HUES64 (cell line): ENCODE measurements at regions not wholly inside any gene's neighbourhood (a gene's known extent, or its start where the extent isn't known, plus 50 kb on each side); places are given as distances from the start of the nearest gene placed in this dataset.

Source experiments
- H3K27ac ChIP-seq: 2 replicates; pipeline ENCODE4 v1.7.0; 2013; ENCODE audit warnings: low read depth, low read length, inconsistent platforms
- H3K27me3 ChIP-seq: 2 replicates; pipeline ENCODE4 v1.6.1; 2013; ENCODE audit warnings: mild to moderate bottlenecking, low read length; ENCODE audit not compliant: insufficient read depth
- H3K36me3 ChIP-seq: 2 replicates; pipeline ENCODE4 v1.6.1; 2013; ENCODE audit warnings: mild to moderate bottlenecking, low read length; ENCODE audit not compliant: insufficient read depth
- H3K4me1 ChIP-seq: 2 replicates; pipeline ENCODE4 v1.6.1; 2013; ENCODE audit warnings: mild to moderate bottlenecking, low read length, moderate library complexity; ENCODE audit not compliant: insufficient read depth
- H3K4me3 ChIP-seq: 2 replicates; pipeline ENCODE4 v1.5.1; 2013; ENCODE audit warnings: mild to moderate bottlenecking, low read length, moderate library complexity
- H3K9ac ChIP-seq: 2 replicates; pipeline ENCODE4 v1.6.1; 2013; ENCODE audit warnings: mild to moderate bottlenecking, low read depth, low read length
- H3K9me3 ChIP-seq: 2 replicates; pipeline ENCODE4 v1.6.1; 2013; ENCODE audit warnings: low read depth, low read length; ENCODE audit not compliant: insufficient read depth
- WGBS: fragments of 150-250, 120-280 bp; methylation state at CpG from one replicate; pipeline ENCODE4 v1.1.7; 2013; ENCODE audit warnings: missing lambda C conversion rate; 5-methylcytosine and 5-hydroxymethylcytosine counted together

- WGBS: 94% methylated on average over 8 of the region's 9 CpGs
- no peaks in the 10 kb centered on the region for H3K9me3 ChIP-seq
- H3K27me3 ChIP-seq: no peaks in the 10 kb centered on the region
- H3K36me3 ChIP-seq: no peaks in the 10 kb centered on the region
- H3K27ac ChIP-seq: no peak overlapping the region
- no peak overlapping the region for H3K9ac ChIP-seq
- no peak overlapping the region for H3K4me3 ChIP-seq
- no peaks in the 10 kb centered on the region for H3K4me1 ChIP-seq
Observed at GRCh38 chr7:21092766-21093702, 306.3 kb upstream of the SP8 start.

GRCh38 chr7:21094589-21094988, 307.9 kb upstream of the SP8 start:
- H3K27me3 ChIP-seq: no peaks in the 10 kb centered on the region
- H3K4me3 ChIP-seq: no peak overlapping the region
- no peak overlapping the region for H3K27ac ChIP-seq
- no peak overlapping the region for H3K9ac ChIP-seq
- no peaks in the 10 kb centered on the region for H3K36me3 ChIP-seq
- no peaks in the 10 kb centered on the region for H3K4me1 ChIP-seq
- no peaks in the 10 kb centered on the region for H3K9me3 ChIP-seq

DNA sequence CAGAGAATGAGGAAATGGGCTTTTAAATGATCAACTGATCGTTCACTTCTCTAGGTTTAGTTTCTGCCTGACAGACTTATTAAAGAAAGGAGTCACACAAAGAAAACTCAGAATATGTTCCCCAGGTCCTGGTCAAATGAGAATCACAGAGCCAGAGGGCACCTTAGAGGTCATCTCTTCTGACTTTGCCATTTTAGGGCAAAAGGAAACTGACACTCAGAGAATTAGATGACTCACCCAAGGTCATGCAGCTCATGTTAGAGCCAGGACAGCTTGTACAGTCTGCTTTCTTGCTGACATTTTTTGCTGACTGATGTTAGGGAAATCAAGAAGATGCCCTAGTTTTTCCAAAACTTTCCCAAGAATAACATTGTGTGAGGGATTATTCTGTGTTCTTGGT, 312.7 kb upstream of the SP8 start:
- Histone ChIP-seq H3K9ac (no peak overlapping the region), H3K9me3 (no peaks in the 10 kb centered on the region), H3K36me3 (no peaks in the 10 kb centered on the region), H3K4me1 (no peaks in the 10 kb centered on the region), H3K27ac (no peak overlapping the region), H3K4me3 (no peak overlapping the region), H3K27me3 (no peaks in the 10 kb centered on the region)
- WGBS: 100% methylated on average over 1 of the region's 1 CpG

DNA sequence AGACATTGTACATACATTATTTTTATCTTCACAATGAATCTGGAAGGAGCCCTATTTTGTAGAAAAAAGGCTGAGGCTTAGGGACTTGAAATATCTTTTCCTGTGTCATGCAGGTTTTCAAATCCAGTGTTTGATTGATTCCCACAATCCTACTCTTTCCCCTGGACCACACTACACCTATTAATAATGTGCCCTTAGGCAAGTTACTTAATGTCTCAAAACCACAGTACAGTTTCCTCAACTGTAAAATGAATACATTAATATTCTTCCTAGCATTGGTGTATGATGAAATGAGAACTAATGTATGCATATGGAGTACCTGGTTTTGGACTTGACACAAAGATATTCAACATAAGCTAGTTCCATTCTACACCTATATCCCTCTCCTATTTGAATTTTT, 313.3 kb upstream of the SP8 start:
- no peak overlapping the region for H3K27ac ChIP-seq
- H3K4me3 ChIP-seq: no peak overlapping the region
- H3K4me1 ChIP-seq: no peaks in the 10 kb centered on the region
- H3K27me3 ChIP-seq: no peaks in the 10 kb centered on the region
- no peak overlapping the region for H3K9ac ChIP-seq
- no peaks in the 10 kb centered on the region for H3K36me3 ChIP-seq
- H3K9me3 ChIP-seq: no peaks in the 10 kb centered on the region

GRCh38 chr7:21101541-21101940, 314.9 kb upstream of the SP8 start:
- H3K4me3 ChIP-seq: no peak overlapping the region
- H3K27me3 ChIP-seq: no peaks in the 10 kb centered on the region
- H3K9ac ChIP-seq: no peak overlapping the region
- H3K9me3 ChIP-seq: no peaks in the 10 kb centered on the region
- H3K27ac ChIP-seq: no peak overlapping the region
- WGBS: 96% methylated on average over 2 of the region's 2 CpGs
- no peaks in the 10 kb centered on the region for H3K36me3 ChIP-seq
- H3K4me1 ChIP-seq: no peaks in the 10 kb centered on the region

- H3K27me3 ChIP-seq: no peaks in the 10 kb centered on the region
Observed at GRCh38 chr7:21103426-21104123, 316.9 kb upstream of the SP8 start.

GRCh38 chr7:21104124-21104500, 317.4 kb upstream of the SP8 start:
- Histone ChIP-seq H3K27ac (no peak overlapping the region), H3K4me3 (no peak overlapping the region), H3K27me3 (no peaks in the 10 kb centered on the region), H3K9ac (no peak overlapping the region), H3K9me3 (no peaks in the 10 kb centered on the region), H3K36me3 (no peaks in the 10 kb centered on the region), H3K4me1 (no peaks in the 10 kb centered on the region)
- 93% methylated on average over 3 of the region's 4 CpGs for WGBS

More at GRCh38 chr7:21103426-21104123, 316.9 kb upstream of the SP8 start:
- Histone ChIP-seq H3K9me3 (no peaks in the 10 kb centered on the region), H3K4me3 (no peak overlapping the region), H3K9ac (no peak overlapping the region), H3K36me3 (no peaks in the 10 kb centered on the region), H3K4me1 (no peaks in the 10 kb centered on the region), H3K27ac (no peak overlapping the region)
- 90% methylated on average over 4 of the region's 4 CpGs for WGBS

GRCh38 chr7:21106296-21106732, 319.6 kb upstream of the SP8 start:
- Histone ChIP-seq H3K9me3 (no peaks in the 10 kb centered on the region), H3K27me3 (no peaks in the 10 kb centered on the region), H3K36me3 (no peaks in the 10 kb centered on the region), H3K4me3 (no peak overlapping the region), H3K4me1 (no peaks in the 10 kb centered on the region), H3K9ac (no peak overlapping the region), H3K27ac (no peak overlapping the region)
- WGBS: 100% methylated on average over 1 of the region's 4 CpGs

- no peak overlapping the region for H3K9ac ChIP-seq
- no peaks in the 10 kb centered on the region for H3K9me3 ChIP-seq
- no peaks in the 10 kb centered on the region for H3K36me3 ChIP-seq
- H3K4me1 ChIP-seq: no peaks in the 10 kb centered on the region
- no peaks in the 10 kb centered on the region for H3K27me3 ChIP-seq
- no peak overlapping the region for H3K27ac ChIP-seq
- 91% methylated on average over 4 of the region's 4 CpGs for WGBS
- no peak overlapping the region for H3K4me3 ChIP-seq
Observed at GRCh38 chr7:21107101-21107500, 320.4 kb upstream of the SP8 start.

- no peaks in the 10 kb centered on the region for H3K27me3 ChIP-seq
- H3K4me1 ChIP-seq: no peaks in the 10 kb centered on the region
- H3K27ac ChIP-seq: no peak overlapping the region
- 72% methylated on average over 4 of the region's 4 CpGs for WGBS
- no peak overlapping the region for H3K4me3 ChIP-seq
- H3K36me3 ChIP-seq: no peaks in the 10 kb centered on the region
- H3K9me3 ChIP-seq: no peaks in the 10 kb centered on the region
- H3K9ac ChIP-seq: no peak overlapping the region
Observed at GRCh38 chr7:21108182-21108581, 319.7 kb upstream of the SP4 start.

DNA sequence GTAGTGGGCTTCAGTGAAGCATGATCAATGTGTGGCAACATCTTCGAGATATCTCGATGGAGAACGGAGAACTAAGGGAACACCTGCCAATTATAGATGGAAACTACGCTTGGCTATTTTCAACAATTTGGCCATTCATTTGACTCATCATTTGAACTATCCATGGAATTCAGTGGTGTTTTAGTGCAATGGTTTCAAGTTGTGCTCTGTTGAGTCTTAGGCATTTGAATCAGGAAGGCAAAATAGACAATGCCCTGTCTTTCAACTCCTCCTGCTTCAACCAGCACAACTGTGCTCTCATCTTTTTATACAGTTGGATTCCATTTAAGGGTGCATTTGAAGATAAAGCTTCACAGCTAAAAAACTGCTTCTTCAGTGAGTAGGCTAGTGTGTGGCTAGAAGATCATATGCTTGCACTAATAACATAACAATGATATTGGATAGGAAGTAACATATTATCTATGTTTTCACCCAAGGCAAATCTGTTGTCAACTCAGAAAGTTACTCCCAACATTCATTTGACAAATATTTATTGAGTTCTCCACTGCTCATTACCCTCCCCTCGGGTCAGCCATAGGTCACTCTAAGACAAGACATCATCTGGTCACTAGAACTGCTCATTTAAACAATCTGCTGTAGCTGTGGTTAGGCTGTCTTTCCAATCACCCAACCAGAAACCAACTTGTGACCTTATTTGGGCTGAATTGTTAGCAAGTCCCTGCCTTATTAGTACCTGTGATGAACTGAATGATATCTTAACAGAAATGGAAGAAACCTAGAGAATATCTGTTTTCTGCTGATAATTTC, 314.1 kb upstream of the SP4 start:
- Histone ChIP-seq H3K4me3 (no peak overlapping the region), H3K9me3 (no peaks in the 10 kb centered on the region), H3K4me1 (peaks cover 9% of the 10 kb centered on the region), H3K27me3 (no peaks in the 10 kb centered on the region), H3K9ac (no peak overlapping the region), H3K27ac (no peak overlapping the region), H3K36me3 (no peaks in the 10 kb centered on the region)
- WGBS: 95% methylated on average over 5 of the region's 5 CpGs
